ENCODE measurements at regions not wholly inside any gene's neighbourhood (a gene's known extent, or its start where the extent isn't known, plus 50 kb on each side); places are given as distances from the start of the nearest gene placed in this dataset.

- Histone ChIP-seq H3K14ac (replicated peaks; ENCODE audit: low read depth, low read length) (no peak overlapping the region), H2BK120ac (ENCODE audit: low read depth, low read length) (no peak overlapping the region), H3K9me3 (ENCODE audit: control insufficient read depth, insufficient read depth, low read length) (peaks cover 4% of the 10 kb centered on the region; the same call in 1 of the 2 replicates), H4K91ac (ENCODE audit: insufficient read depth, low read depth, low read length) (no peak overlapping the region), H3K4ac (ENCODE audit: low read depth, low read length) (no peak overlapping the region), H3K4me3 (ENCODE audit: insufficient read depth, low read depth, low read length) (no peak overlapping the region), H3K27me3 (ENCODE audit: control insufficient read depth, insufficient read depth, low read length) (no peaks in the 10 kb centered on the region), H2BK20ac (ENCODE audit: low read depth, low read length) (no peak overlapping the region), H3K18ac (ENCODE audit: low read depth, low read length) (no peak overlapping the region), H3K9ac (ENCODE audit: low read depth, low read length) (no peak overlapping the region), H2BK5ac (ENCODE audit: low read depth, low read length, poor library complexity, severe bottlenecking) (no peak overlapping the region), H4K5ac (ENCODE audit: low read depth, low read length) (no peak overlapping the region), H3K56ac (ENCODE audit: extremely low read depth, insufficient read depth, low read length) (no peak overlapping the region), H3K36me3 (ENCODE audit: control insufficient read depth, insufficient read depth, low read length) (no peaks in the 10 kb centered on the region), H3K23ac (ENCODE audit: low read depth, low read length) (no peak overlapping the region), H3K9me1 (ENCODE audit: insufficient read depth, low read length) (no peaks in the 10 kb centered on the region), H2AK5ac (ENCODE audit: low read depth, low read length) (no peak overlapping the region), H2BK15ac (ENCODE audit: low read depth, low read length) (no peak overlapping the region), H4K20me1 (ENCODE audit: insufficient read depth, low read length) (no peaks in the 10 kb centered on the region), H4K8ac (ENCODE audit: low read depth in 2 of 2, low read length in 2 of 2) (no peak overlapping the region), H3K79me1 (ENCODE audit: low read depth in 1 of 2, low read length in 2 of 2) (no peaks in the 10 kb centered on the region), H2AFZ (replicated peaks; ENCODE audit: low read length, poor library complexity) (no peak overlapping the region), H3K4me1 (ENCODE audit: control insufficient read depth, insufficient read depth, low read length) (no peaks in the 10 kb centered on the region), H3K27ac (ENCODE audit: insufficient read depth, low read length) (no peak overlapping the region), H2AK9ac (replicated peaks; ENCODE audit: low read depth, low read length, poor library complexity) (no peak overlapping the region), H3K4me2 (ENCODE audit: low read depth, low read length) (no peak overlapping the region)
- no TSS peak for BruUV-seq (replicated peaks)
- POLR2A ChIA-PET (ENCODE audit: unreplicated experiment), result no interaction called here
- dilution Hi-C loops (cut with HindIII; ENCODE audit: low sequenced_read_pairs, unreplicated experiment), result no loop called here
- CTCF ChIA-PET, result no interaction called here
- no CpG with 5 or more reads among the region's 1 CpG for WGBS, 2 experiments (ENCODE audit: extremely low coverage in 2 of 2, insufficient read length in 1 of 2)
- TF ChIP-seq CTCF (conservative IDR thresholded peaks at IDR 0.05; ENCODE audit: low read depth, low read length) (no peak), USF2 (IDR thresholded peaks at IDR 0.05; ENCODE audit: low read depth, low read length) (no peak), CEBPB (IDR thresholded peaks at IDR 0.05; ENCODE audit: low read depth, low read length) (no peak), SMC3 (IDR thresholded peaks at IDR 0.05; ENCODE audit: low read depth, low read length) (no peak), CHD1 (IDR thresholded peaks at IDR 0.05; ENCODE audit: low read depth, low read length) (no peak), RFX5 (IDR thresholded peaks at IDR 0.05; ENCODE audit: low read depth, low read length) (no peak), MAZ (IDR thresholded peaks at IDR 0.05; ENCODE audit: borderline replicate concordance, low read depth, low read length) (no peak), POLR2A (IDR thresholded peaks at IDR 0.05; ENCODE audit: low read depth, low read length) (no peak), MAFK (IDR thresholded peaks at IDR 0.05; ENCODE audit: low read depth, low read length) (no peak), BHLHE40 (IDR thresholded peaks at IDR 0.05; ENCODE audit: low read depth, low read length) (no peak), RAD21 (IDR thresholded peaks at IDR 0.05; ENCODE audit: low read length) (no peak)
- intact Hi-C loops (cut with micrococcal nuclease), result no loop called here
- no peak for ATAC-seq (ENCODE audit: low read depth)
- in situ Hi-C loops (cut with MboI; ENCODE audit: low sequenced_read_pairs), result no loop called here
- no peak for DNase-seq
Measured at GRCh38 chr4:129446074-129446473, 350.1 kb downstream of the C4orf33 start.

All from IMR-90 (cell line).